Lower leg skin (tissue), 4 donors: ENCODE measurements at regions not wholly inside any gene's neighbourhood (a gene's known extent, or its start where the extent isn't known, plus 50 kb on each side); places are given as distances from the start of the nearest gene placed in this dataset.

Experiments used
- DNase-seq, 2 donors: peaks; one replicate each; pipeline ENCODE4 v3.0.0-alpha.2; 2019; ENCODE audit warnings: low spot score in 2 of 2
- H3K4me3 ChIP-seq: fragments of 200-600 bp; sonication (generic); 2 replicates; pipeline ENCODE4 v1.5.1; 2017; ENCODE audit warnings: mild to moderate bottlenecking, low read depth; ENCODE audit not compliant: poor library complexity, severe bottlenecking
- CTCF ChIP-seq, 3 donors: fragments of 450-650 bp; IDR thresholded peaks; one replicate each; pipeline ENCODE4 v1.5.1; 2016; ENCODE audit warnings: antibody characterized with exemption in 3 of 3, mild to moderate bottlenecking in 3 of 3, moderate library complexity in 2 of 3
- POLR2A ChIP-seq, 2 donors: fragments of 450-650 bp; IDR thresholded peaks; one replicate each; pipeline ENCODE4 v1.6.1; 2016 to 2017; ENCODE audit warnings: antibody characterized with exemption in 2 of 2, mild to moderate bottlenecking in 1 of 2, moderate library complexity in 1 of 2
- WGBS, 2 donors: methylation state at CpG; one replicate each; pipeline ENCODE4 v1.1.5; 2018; 5-methylcytosine and 5-hydroxymethylcytosine counted together
- intact Hi-C: fragments of 100-400 bp; cut with DNase I; formaldehyde crosslinking; loops from one replicate; pipeline ENCODE4 v1.15.0; 2023; ENCODE audit warnings: low total_unique reads

- no peak overlapping the region for H3K4me3 ChIP-seq
- TF ChIP-seq CTCF (IDR thresholded peaks at IDR 0.05) (no peak), POLR2A (IDR thresholded peaks at IDR 0.05) (no peak)
- DNase-seq, result peak in 1 of 2 donors; percentile 21
Observed at GRCh38 chr3:40800343-40800742, 275.6 kb downstream of the ZNF621 start.

GRCh38 chr3:40801284-40801741 is 276.6 kb downstream of the ZNF621 start:
- intact Hi-C loops, result no loop called here
- 83 to 89% methylated on average over 4 of the region's 4 CpGs for WGBS, 2 donors

More at GRCh38 chr3:40800343-40800742, 275.6 kb downstream of the ZNF621 start:
- intact Hi-C loops, result no loop called here

GRCh38 chr3:40803311-40803710 is 278.6 kb downstream of the ZNF621 start:
- WGBS, 2 donors, result 55 to 57% methylated on average over 2 of the region's 2 CpGs
- DNase-seq, result no peak
- TF ChIP-seq POLR2A (IDR thresholded peaks at IDR 0.05) (no peak), CTCF (IDR thresholded peaks at IDR 0.05) (no peak)
- intact Hi-C loops, result no loop called here
- H3K4me3 ChIP-seq, result no peak overlapping the region

More at GRCh38 chr3:40801284-40801741, 276.6 kb downstream of the ZNF621 start:
- no peak for DNase-seq
- TF ChIP-seq CTCF (IDR thresholded peaks at IDR 0.05) (no peak), POLR2A (IDR thresholded peaks at IDR 0.05) (no peak)
- H3K4me3 ChIP-seq, result no peak overlapping the region

GRCh38 chr3:40805456-40805855 is 280.7 kb downstream of the ZNF621 start:
- TF ChIP-seq POLR2A (IDR thresholded peaks at IDR 0.05) (no peak), CTCF (IDR thresholded peaks at IDR 0.05) (no peak)
- H3K4me3 ChIP-seq, result no peak overlapping the region
- DNase-seq, result no peak
- 86 to 89% methylated on average over 2 of the region's 2 CpGs for WGBS, 2 donors
- intact Hi-C loops, result no loop called here

- H3K4me3 ChIP-seq, result no peak overlapping the region
- TF ChIP-seq CTCF (IDR thresholded peaks at IDR 0.05) (no peak), POLR2A (IDR thresholded peaks at IDR 0.05) (no peak)
- no peak for DNase-seq
- intact Hi-C loops, result no loop called here
Observed at GRCh38 chr3:40810813-40811212, 286.1 kb downstream of the ZNF621 start.

- no peak overlapping the region for H3K4me3 ChIP-seq
- DNase-seq, result no peak
- intact Hi-C loops, result no loop called here
Observed at GRCh38 chr3:40817017-40817416, 292.3 kb downstream of the ZNF621 start.

More at GRCh38 chr3:40817017-40817416, 292.3 kb downstream of the ZNF621 start:
- TF ChIP-seq CTCF (IDR thresholded peaks at IDR 0.05) (no peak), POLR2A (IDR thresholded peaks at IDR 0.05) (no peak)
